H9 (cell line): ENCODE measurements at regions not wholly inside any gene's neighbourhood (a gene's known extent, or its start where the extent isn't known, plus 50 kb on each side); places are given as distances from the start of the nearest gene placed in this dataset.

ENCODE experiments used
- DNase-seq: peaks from one replicate; pipeline ENCODE4 v3.0.0-alpha.2; 2017
- H2AFZ ChIP-seq: one replicate; pipeline ENCODE4 v1.6.1; 2013; ENCODE audit warnings: mild to moderate bottlenecking, low read length, control low read depth, moderate library complexity
- H2AK5ac ChIP-seq: 2 replicates; pipeline ENCODE4 v1.6.1; 2013; ENCODE audit warnings: low read length, control low read depth, mixed read lengths; ENCODE audit not compliant: insufficient read length
- H2BK120ac ChIP-seq: one replicate; pipeline ENCODE4 v1.6.1; 2013; ENCODE audit warnings: low read depth, mild to moderate bottlenecking, low read length, control low read depth, inconsistent platforms; ENCODE audit not compliant: poor library complexity, severe bottlenecking
- H2BK12ac ChIP-seq: 2 replicates; pipeline ENCODE4 v1.6.1; 2013; ENCODE audit warnings: low read length, control low read depth, mixed read lengths, low read depth; ENCODE audit not compliant: insufficient read length
- H2BK15ac ChIP-seq: 2 replicates; pipeline ENCODE4 v1.6.1; 2013; ENCODE audit warnings: low read depth, low read length, control low read depth
- H2BK20ac ChIP-seq: one replicate; pipeline ENCODE4 v1.6.1; 2013; ENCODE audit warnings: low read depth, mild to moderate bottlenecking, low read length, control low read depth, inconsistent platforms; ENCODE audit not compliant: poor library complexity, severe bottlenecking
- H2BK5ac ChIP-seq: 2 replicates; pipeline ENCODE4 v1.6.1; 2013; ENCODE audit warnings: low read length, control low read depth, mixed read lengths; ENCODE audit not compliant: insufficient read length
- H3K14ac ChIP-seq: 2 replicates; pipeline ENCODE4 v1.6.1; 2013; ENCODE audit warnings: low read length, control low read depth; ENCODE audit not compliant: insufficient read depth
- H3K18ac ChIP-seq: 2 replicates; pipeline ENCODE4 v1.6.1; 2013; ENCODE audit warnings: low read depth, mild to moderate bottlenecking, mixed read lengths, low read length, control low read depth; ENCODE audit not compliant: insufficient read length
- H3K23ac ChIP-seq: 2 replicates; pipeline ENCODE4 v1.6.1; 2013; ENCODE audit warnings: low read length, control low read depth, mixed read lengths, low read depth; ENCODE audit not compliant: insufficient read length
- H3K23me2 ChIP-seq: 2 replicates; pipeline ENCODE4 v1.6.1; 2013; ENCODE audit warnings: low read depth, mild to moderate bottlenecking, mixed read lengths, low read length, control low read depth; ENCODE audit not compliant: insufficient read length, poor library complexity, severe bottlenecking
- H3K27ac ChIP-seq: 2 replicates; pipeline ENCODE4 v1.5.1; 2013; ENCODE audit warnings: low read length, control low read depth, mixed read lengths, low read depth; ENCODE audit not compliant: insufficient read length
- H3K27me3 ChIP-seq: 2 replicates; pipeline ENCODE4 v1.6.1; 2013; ENCODE audit warnings: low read length, control low read depth, inconsistent platforms; ENCODE audit not compliant: insufficient read depth
- H3K4ac ChIP-seq: 2 replicates; pipeline ENCODE4 v1.6.1; 2013; ENCODE audit warnings: low read depth, mild to moderate bottlenecking, control low read depth, inconsistent platforms, low read length, moderate library complexity
- H3K4me1 ChIP-seq: 2 replicates; pipeline ENCODE4 v1.6.1; 2013; ENCODE audit warnings: low read length, control low read depth, inconsistent platforms; ENCODE audit not compliant: insufficient read depth
- H3K4me2 ChIP-seq: 2 replicates; pipeline ENCODE4 v1.6.1; 2013; ENCODE audit warnings: low read length, control low read depth, mixed read lengths; ENCODE audit not compliant: insufficient read length, insufficient read depth
- H3K56ac ChIP-seq: 2 replicates; pipeline ENCODE4 v1.6.1; 2013; ENCODE audit warnings: low read depth, mild to moderate bottlenecking, mixed read lengths, low read length, control low read depth; ENCODE audit not compliant: insufficient read length
- H3K79me1 ChIP-seq: 2 replicates; pipeline ENCODE4 v1.6.1; 2013; ENCODE audit warnings: low read depth, mild to moderate bottlenecking, moderate library complexity, low read length, control low read depth, inconsistent platforms; ENCODE audit not compliant: insufficient read depth, poor library complexity, severe bottlenecking
- H3K79me2 ChIP-seq: 2 replicates; pipeline ENCODE4 v1.6.1; 2013; ENCODE audit warnings: low read length, control low read depth, inconsistent platforms; ENCODE audit not compliant: insufficient read depth
- H3K9ac ChIP-seq: 2 replicates; pipeline ENCODE4 v1.6.1; 2013; ENCODE audit warnings: low read length, control low read depth, mixed read lengths; ENCODE audit not compliant: insufficient read length; ENCODE audit errors: extremely low read depth
- H3K9me3 ChIP-seq: one replicate; pipeline ENCODE4 v1.6.1; 2013; ENCODE audit warnings: low read depth, low read length, inconsistent platforms; ENCODE audit not compliant: control insufficient read depth
- H3T11ph ChIP-seq: one replicate; pipeline ENCODE4 v1.6.1; 2013; ENCODE audit warnings: mild to moderate bottlenecking, low read length, control low read depth, inconsistent platforms
- H4K20me1 ChIP-seq: one replicate; pipeline ENCODE4 v1.6.1; 2013; ENCODE audit not compliant: control insufficient read depth, insufficient read length, insufficient read depth
- H4K5ac ChIP-seq: 2 replicates; pipeline ENCODE4 v1.6.1; 2013; ENCODE audit warnings: low read depth, mild to moderate bottlenecking, mixed read lengths, low read length, control low read depth; ENCODE audit not compliant: insufficient read length
- H4K8ac ChIP-seq: replicated peaks from 2 replicates; pipeline ENCODE4 v1.6.1; 2013; ENCODE audit warnings: low read length, control low read depth, mixed read lengths, low read depth; ENCODE audit not compliant: insufficient read length
- H4K91ac ChIP-seq: 2 replicates; pipeline ENCODE4 v1.6.1; 2013; ENCODE audit warnings: low read depth, mild to moderate bottlenecking, moderate library complexity, mixed read lengths, low read length, control low read depth; ENCODE audit not compliant: insufficient read length
- H3K27ac Mint-ChIP-seq, 3 experiments: 2 replicates in 2 of 3; 3 replicates in 1 of 3; pipeline ENCODE4 v1.8.0; 2020 to 2021; ENCODE audit warnings: mixed read lengths in 3 of 3, mild to moderate bottlenecking in 1 of 3, moderate library complexity in 1 of 3
- H3K27me3 Mint-ChIP-seq: 2 replicates; pipeline ENCODE4 v1.8.0; 2021; ENCODE audit warnings: low read depth, mild to moderate bottlenecking, moderate library complexity, mixed read lengths
- H3K36me3 Mint-ChIP-seq, 3 experiments: 2 replicates in 2 of 3; 3 replicates in 1 of 3; pipeline ENCODE4 v1.8.0; 2020 to 2021; ENCODE audit warnings: low read depth in 3 of 3, mixed read lengths in 3 of 3; ENCODE audit not compliant: insufficient read depth in 1 of 3
- H3K4me1 Mint-ChIP-seq, 2 experiments: 2 replicates each; pipeline ENCODE4 v1.8.0; 2020; ENCODE audit warnings: mixed read lengths in 2 of 2
- H3K4me3 Mint-ChIP-seq, 2 experiments: 2 replicates in 1 of 2; 3 replicates in 1 of 2; pipeline ENCODE4 v1.8.0; 2020 to 2021; ENCODE audit warnings: mild to moderate bottlenecking in 2 of 2, mixed read lengths in 2 of 2, moderate library complexity in 1 of 2
- H3K9me3 Mint-ChIP-seq, 2 experiments: 2 replicates in 1 of 2; 3 replicates in 1 of 2; pipeline ENCODE4 v1.8.0; 2020; ENCODE audit warnings: mild to moderate bottlenecking in 2 of 2, mixed read lengths in 2 of 2, moderate library complexity in 1 of 2
- CTCF ChIP-seq: fragments of 200-600 bp; sonication (generic); conservative IDR thresholded peaks from 3 replicates; pipeline ENCODE4 v1.8.0; 2021; ENCODE audit warnings: antibody characterized with exemption, mild to moderate bottlenecking
- WGBS: extraction: QIAGEN DNeasy Blood & Tissue Kit; methylation state at CpG from one replicate; pipeline ENCODE4 v1.1.7; 2013; ENCODE audit warnings: missing lambda C conversion rate, low lambda C conversion rate, mixed read lengths; ENCODE audit not compliant: insufficient read length; ENCODE audit errors: extremely low coverage; 5-methylcytosine and 5-hydroxymethylcytosine counted together

GRCh38 chr13:74346960-74347359, 212.8 kb upstream of the KLF12 start:
- Mint-ChIP-seq H3K4me3 (no peak overlapping the region), H3K9me3 (peaks cover 0 to 4% of the 10 kb centered on the region in 2 experiments; a peak in 2 of 5 replicates)
- peak; percentile 54 for DNase-seq

More at GRCh38 chr13:74346960-74347359, 212.8 kb upstream of the KLF12 start:
- Histone ChIP-seq H3K79me2 (no peaks in the 10 kb centered on the region), H4K5ac (no peak overlapping the region), H3K9me3 (no peaks in the 10 kb centered on the region), H3K56ac (no peak overlapping the region), H3K9ac (no peak overlapping the region), H4K20me1 (no peaks in the 10 kb centered on the region), H2BK15ac (no peak overlapping the region), H4K91ac (no peak overlapping the region), H3K18ac (no peak overlapping the region), H3K27ac (no peak overlapping the region), H4K8ac (no peak overlapping the region), H2BK20ac (no peak overlapping the region), H2BK5ac (no peak overlapping the region), H3K27me3 (no peaks in the 10 kb centered on the region), H3K23ac (no peak overlapping the region), H2BK12ac (no peak overlapping the region), H3K23me2 (no peaks in the 10 kb centered on the region), H3K79me1 (no peaks in the 10 kb centered on the region), H2AK5ac (no peak overlapping the region), H3K4me2 (no peak overlapping the region), H3K4ac (no peak overlapping the region), H2BK120ac (no peak overlapping the region), H3T11ph (no peak overlapping the region), H3K4me1 (no peaks in the 10 kb centered on the region), H2AFZ (no peak overlapping the region), H3K14ac (no peak overlapping the region)
- peaks cover 6% of the 10 kb centered on the region for H3K27me3 Mint-ChIP-seq
- H3K27ac Mint-ChIP-seq, result no peak overlapping the region
- no CpG with 5 or more reads among the region's 5 CpGs for WGBS
- no peak for TF ChIP-seq CTCF
- peaks cover 8% of the 10 kb centered on the region in 2 experiments for H3K4me1 Mint-ChIP-seq
- peaks cover 0 to 2% (median 0%) of the 10 kb centered on the region in 3 experiments; a peak in 2 of 7 replicates for H3K36me3 Mint-ChIP-seq
